GM12892 (cell line): ENCODE measurements at regions not wholly inside any gene's neighbourhood (a gene's known extent, or its start where the extent isn't known, plus 50 kb on each side); places are given as distances from the start of the nearest gene placed in this dataset.
"Not testable (repeated sequence)": the region's sequence is repeated elsewhere in the genome, so short reads cannot be mapped to it uniquely, and the experiment has no call there.

Experiments used
- DNase-seq: peaks from one replicate; pipeline ENCODE4 v3.0.0; 2011; ENCODE audit not compliant: insufficient read length
- FAIRE-seq: peaks from 2 replicates; lab custom pipeline; 2011; peaks lifted over from hg19 to GRCh38; lab: Jason Lieb, UNC
- POLR2A ChIP-seq: IDR thresholded peaks from 2 replicates; pipeline ENCODE4 v1.6.1; 2011; ENCODE audit warnings: low read depth, low read length, control low read depth
- POLR2AphosphoS5 ChIP-seq: IDR thresholded peaks from 2 replicates; pipeline ENCODE4 v1.6.1; 2011; ENCODE audit warnings: low read depth, low read length, control low read depth
- TAF1 ChIP-seq: IDR thresholded peaks from 2 replicates; pipeline ENCODE4 v1.6.1; 2011; ENCODE audit warnings: low read depth, mild to moderate bottlenecking, control low read depth, low read length, borderline replicate concordance

DNA sequence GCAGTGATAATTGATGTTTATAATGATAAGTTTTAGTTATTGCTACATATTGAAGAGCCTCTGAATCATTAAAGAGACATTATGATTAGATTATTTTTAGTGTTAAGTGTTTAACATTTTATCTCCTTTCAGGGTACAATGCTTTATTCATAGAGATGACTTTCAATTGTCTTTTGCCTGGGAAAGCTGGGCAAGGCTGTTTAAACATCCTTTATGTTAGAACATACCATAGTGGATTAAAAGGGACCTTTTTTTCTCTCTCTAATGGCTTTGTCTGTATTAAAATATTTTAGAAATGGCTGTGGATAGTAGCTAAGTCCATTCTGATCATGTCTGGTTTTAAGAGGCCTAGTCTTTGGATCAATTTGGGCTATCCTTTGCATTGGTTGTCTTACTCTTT, 427.5 kb upstream of the MIS18BP1 start:
- FAIRE-seq: no peak
- TF ChIP-seq TAF1: no peak
- no peak for TF ChIP-seq POLR2A
- TF ChIP-seq POLR2AphosphoS5: no peak
- DNase-seq: no peak

DNA sequence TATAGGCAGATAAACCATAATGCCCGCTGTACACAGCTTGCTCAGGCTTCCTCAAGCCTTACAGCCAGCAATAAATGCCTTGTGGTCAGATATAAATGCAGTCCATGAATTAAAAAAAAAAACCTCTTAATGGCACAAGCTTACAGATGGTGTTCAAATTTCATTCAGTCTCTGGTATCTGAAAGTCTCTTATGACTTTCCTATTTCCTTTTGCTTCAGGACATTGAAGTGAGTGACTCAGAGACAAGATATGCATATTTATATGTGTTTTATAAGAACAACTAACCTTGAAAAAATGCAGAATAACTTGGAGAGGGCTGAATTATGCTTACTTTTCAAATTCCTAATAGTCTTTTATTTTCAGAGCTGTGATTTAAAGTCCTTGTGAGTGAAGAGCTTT, 426.9 kb upstream of the MIS18BP1 start:
- FAIRE-seq: no peak
- TF ChIP-seq TAF1: no peak
- TF ChIP-seq POLR2AphosphoS5: no peak
- TF ChIP-seq POLR2A: no peak

DNA sequence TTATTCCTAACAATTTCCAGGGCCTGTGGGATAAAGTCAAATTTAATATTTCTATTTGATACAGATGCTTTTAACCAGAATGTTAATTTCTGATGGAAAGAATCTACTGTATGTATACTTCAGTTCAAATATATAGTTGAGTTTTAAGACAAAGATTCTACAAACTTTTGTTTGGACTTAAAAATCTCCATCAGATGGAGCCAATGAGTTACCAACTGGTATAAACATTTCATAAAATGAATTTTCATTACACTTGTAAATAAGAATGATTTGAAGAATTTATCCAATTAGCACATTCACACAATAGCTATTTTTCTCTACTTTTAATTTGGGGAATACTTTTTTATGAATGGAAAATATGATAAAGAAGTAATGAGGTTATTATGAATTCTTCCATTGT, 425.2 kb upstream of the MIS18BP1 start:
- no peak for FAIRE-seq
- TF ChIP-seq TAF1: no peak
- no peak for TF ChIP-seq POLR2AphosphoS5
- TF ChIP-seq POLR2A: no peak
- DNase-seq: no peak

More for the DNA sequence above, 426.9 kb upstream of the MIS18BP1 start:
- no peak for DNase-seq

DNA sequence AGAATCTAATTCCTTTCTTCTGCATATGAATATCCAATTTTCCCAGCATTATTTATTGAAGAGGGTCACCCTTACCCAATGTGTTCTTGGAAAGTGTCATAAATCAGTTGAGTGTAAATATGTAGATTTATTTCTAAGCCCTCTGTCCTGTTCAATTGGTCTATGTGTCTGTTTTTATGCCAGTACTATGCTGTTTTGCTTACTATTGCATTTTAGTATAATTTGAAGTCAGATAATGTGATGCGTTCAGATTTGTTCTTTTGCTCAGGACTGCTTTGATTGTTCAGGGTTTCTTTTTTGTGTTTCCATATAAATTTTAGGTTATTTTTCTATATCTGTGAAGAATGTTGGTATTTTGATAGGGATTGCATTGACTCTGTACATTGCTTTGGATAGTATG, 420.4 kb upstream of the MIS18BP1 start:
- FAIRE-seq (no peak), DNase-seq (no peak)

GRCh38 chr14:45664668-45665356, 411.8 kb upstream of the MIS18BP1 start:
- TF ChIP-seq POLR2AphosphoS5 (no peak), TAF1 (no peak), POLR2A (no peak)
- FAIRE-seq (no peak), DNase-seq (no peak)

More for the DNA sequence above, 420.4 kb upstream of the MIS18BP1 start:
- TF ChIP-seq TAF1: no peak
- TF ChIP-seq POLR2A: no peak
- TF ChIP-seq POLR2AphosphoS5: no peak

GRCh38 chr14:45658917-45659299, 405.9 kb upstream of the MIS18BP1 start:
- FAIRE-seq (no peak), DNase-seq (no peak)
- no peak for TF ChIP-seq TAF1
- TF ChIP-seq POLR2A: no peak
- TF ChIP-seq POLR2AphosphoS5: no peak

DNA sequence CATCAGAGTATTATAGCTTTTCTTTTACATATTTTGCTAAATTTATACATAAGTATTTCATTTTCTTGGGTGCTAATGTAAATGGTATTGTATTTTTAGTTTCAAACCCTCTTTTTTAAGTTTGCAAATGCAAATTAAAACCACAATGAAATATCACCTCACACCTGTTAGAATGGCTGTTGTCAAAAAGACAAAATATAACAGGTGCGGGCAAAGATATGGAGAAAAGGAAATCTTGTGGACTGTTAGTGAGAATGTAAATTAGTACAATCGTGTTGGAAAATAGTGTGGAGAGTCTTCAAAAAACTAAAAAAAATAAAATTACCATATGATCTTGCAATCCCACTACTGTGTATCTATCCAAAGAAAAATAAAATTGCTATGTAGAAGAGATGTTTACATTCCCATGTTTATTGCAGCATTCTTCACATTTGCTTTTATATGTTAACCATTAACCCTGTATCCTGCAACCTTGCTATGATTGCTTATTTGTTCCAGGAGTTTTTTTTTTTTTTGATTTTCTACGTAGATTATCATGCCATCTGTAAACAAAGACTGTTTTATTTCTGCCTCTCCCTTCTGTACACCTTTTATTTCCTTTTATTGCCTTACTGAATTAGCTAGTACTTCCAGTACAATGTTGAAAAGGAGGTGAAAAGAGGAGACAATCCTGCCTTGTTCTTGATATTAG, 405.4 kb upstream of the MIS18BP1 start:
- TF ChIP-seq TAF1: no peak
- no peak for TF ChIP-seq POLR2A
- TF ChIP-seq POLR2AphosphoS5: no peak
- DNase-seq: no peak
- FAIRE-seq: no peak

GRCh38 chr14:45651890-45652289, 398.9 kb upstream of the MIS18BP1 start:
- no peak for FAIRE-seq
- DNase-seq: no peak
- TF ChIP-seq POLR2AphosphoS5: no peak
- no peak for TF ChIP-seq POLR2A
- no peak for TF ChIP-seq TAF1

DNA sequence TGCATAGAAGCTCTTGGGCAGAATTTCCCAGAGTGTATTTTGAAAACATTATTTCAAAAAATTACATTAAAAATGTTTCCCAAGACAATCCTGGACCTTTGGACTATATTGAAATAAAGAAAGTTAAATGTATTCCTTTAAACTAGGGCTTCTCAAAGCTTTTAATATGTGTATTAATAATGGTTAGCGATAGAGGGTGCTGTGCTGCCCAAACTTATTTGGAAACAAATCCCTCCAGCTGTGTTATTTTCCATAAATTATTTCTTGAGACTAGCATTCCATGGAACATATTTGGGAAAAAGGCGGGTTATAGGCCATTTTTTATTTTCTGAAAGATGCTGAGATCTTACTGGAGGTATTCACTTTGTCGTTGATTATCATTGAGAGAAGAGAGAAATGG, 397.8 kb upstream of the MIS18BP1 start:
- FAIRE-seq (no peak), DNase-seq (no peak)
- TF ChIP-seq POLR2A: no peak
- TF ChIP-seq TAF1: no peak
- no peak for TF ChIP-seq POLR2AphosphoS5

DNA sequence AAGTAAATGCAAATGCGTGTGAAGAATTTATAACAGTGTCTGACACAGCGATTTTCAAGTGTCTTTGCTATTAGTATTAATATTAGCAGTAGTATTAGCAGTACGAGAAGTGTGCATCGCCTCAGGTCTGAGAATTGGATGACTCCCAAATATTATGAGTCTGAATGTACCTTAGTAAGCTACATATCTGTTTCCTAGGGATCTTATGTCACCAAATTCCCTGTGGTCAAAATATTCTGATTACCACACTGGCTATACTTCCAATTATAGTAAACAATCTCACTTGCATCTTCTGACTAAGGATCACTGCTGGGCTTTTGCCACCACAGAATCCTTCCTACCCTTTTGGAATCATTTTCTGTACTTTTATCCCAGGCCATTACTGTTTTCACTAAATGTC, 396.0 kb upstream of the MIS18BP1 start:
- FAIRE-seq: no peak
- DNase-seq: no peak

DNA sequence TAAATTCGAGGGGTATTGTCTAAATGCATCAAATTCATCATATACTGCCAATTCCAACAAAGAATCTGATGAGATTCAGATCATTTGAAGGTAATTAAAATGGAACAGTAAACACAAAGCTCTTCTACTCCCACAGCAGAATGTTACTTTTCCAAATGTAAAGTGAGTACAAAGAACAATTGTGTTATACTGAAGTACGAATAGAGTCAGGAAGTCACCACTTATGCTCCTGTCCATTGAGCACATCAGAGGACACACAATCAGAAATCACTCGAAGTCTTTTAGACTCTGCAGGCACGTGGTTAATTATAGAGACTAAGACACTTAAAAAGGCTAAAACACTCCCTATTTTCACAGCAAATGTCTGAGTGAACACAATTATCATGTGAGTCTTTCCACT, 388.5 kb upstream of the MIS18BP1 start:
- no peak for FAIRE-seq
- no peak for DNase-seq
- TF ChIP-seq TAF1: no peak

More for the DNA sequence above, 396.0 kb upstream of the MIS18BP1 start:
- TF ChIP-seq TAF1: no peak
- TF ChIP-seq POLR2AphosphoS5: no peak
- TF ChIP-seq POLR2A: no peak

- DNase-seq, FAIRE-seq: not testable (repeated sequence)
Observed at GRCh38 chr14:45634651-45635441, 381.8 kb upstream of the MIS18BP1 start.
